Ascending aorta (tissue), 2 donors: ENCODE measurements at regions not wholly inside any gene's neighbourhood (a gene's known extent, or its start where the extent isn't known, plus 50 kb on each side); places are given as distances from the start of the nearest gene placed in this dataset.
A peak's percentile ranks its signal among the peaks of the same experiment; 100 is the strongest.
"Not testable (repeated sequence)": the region's sequence is repeated elsewhere in the genome, so short reads cannot be mapped to it uniquely, and the experiment has no call there.

Experiments
- DNase-seq, 2 donors: peaks; one replicate each; pipeline ENCODE4 v3.0.0-alpha.2; 2019; ENCODE audit warnings: low spot score in 2 of 2
- H3K27ac ChIP-seq, 2 donors: fragments of 200-600 bp; sonication (generic); one replicate each; pipeline ENCODE4 v1.5.1; 2016 to 2017; ENCODE audit warnings: mild to moderate bottlenecking in 1 of 2
- H3K27me3 ChIP-seq: fragments of 200-600 bp; sonication (generic); one replicate; pipeline ENCODE4 v1.5.1; 2017
- H3K36me3 ChIP-seq, 2 donors: fragments of 200-600 bp; sonication (generic); one replicate each; pipeline ENCODE4 v1.5.1; 2016
- H3K4me1 ChIP-seq, 2 donors: fragments of 200-600 bp; sonication (generic); one replicate each; pipeline ENCODE4 v1.5.1; 2016 to 2017; ENCODE audit warnings: mild to moderate bottlenecking in 1 of 2
- H3K4me3 ChIP-seq, 2 donors: fragments of 200-600 bp; sonication (generic); one replicate each; pipeline ENCODE4 v1.5.1; 2016 to 2017; ENCODE audit warnings: mild to moderate bottlenecking in 1 of 2
- H3K9me3 ChIP-seq, 2 donors: fragments of 200-600 bp; sonication (generic); one replicate each; pipeline ENCODE4 v1.5.1; 2016
- intact Hi-C: fragments of 100-400 bp; cut with DNase I; formaldehyde crosslinking; loops from one replicate; pipeline ENCODE4 v1.15.1; 2023
- TF ChIP-seq, protein P1 (sequence below), 3 experiments: fragments of 200-600 bp in 2 of 3; fragments of 450-650 bp in 1 of 3; sonication (generic) in 2 of 3; IDR thresholded peaks; one replicate each; pipeline ENCODE4 v1.5.1; 2016 to 2019; ENCODE audit warnings: antibody characterized with exemption in 3 of 3, mild to moderate bottlenecking in 1 of 3, moderate library complexity in 1 of 3

DNA sequence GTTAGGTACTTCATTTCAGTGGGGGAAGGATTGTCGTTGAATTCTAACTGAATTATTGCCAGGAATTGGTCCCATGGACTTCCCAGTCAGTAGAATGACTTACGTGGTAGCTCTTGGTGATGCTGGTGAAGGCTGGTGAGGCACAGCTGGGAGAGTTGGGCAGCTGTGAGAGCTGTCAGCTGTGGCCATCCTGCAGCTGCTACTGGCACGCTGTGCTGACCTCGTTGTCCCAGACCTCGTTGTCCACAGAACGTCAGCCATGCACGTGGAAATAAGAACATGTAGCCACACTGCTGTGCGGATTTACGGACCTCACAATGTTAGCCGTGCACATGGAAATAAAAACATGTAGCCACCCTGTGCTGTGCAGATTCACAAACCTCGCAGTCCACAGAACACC is 102.3 kb downstream of the NPIPB11 start:
- no peaks in the 10 kb centered on the region for H3K36me3 ChIP-seq
- H3K9me3 ChIP-seq = no peaks in the 10 kb centered on the region
- no peak overlapping the region for H3K27ac ChIP-seq
- TF ChIP-seq, protein P1, sequence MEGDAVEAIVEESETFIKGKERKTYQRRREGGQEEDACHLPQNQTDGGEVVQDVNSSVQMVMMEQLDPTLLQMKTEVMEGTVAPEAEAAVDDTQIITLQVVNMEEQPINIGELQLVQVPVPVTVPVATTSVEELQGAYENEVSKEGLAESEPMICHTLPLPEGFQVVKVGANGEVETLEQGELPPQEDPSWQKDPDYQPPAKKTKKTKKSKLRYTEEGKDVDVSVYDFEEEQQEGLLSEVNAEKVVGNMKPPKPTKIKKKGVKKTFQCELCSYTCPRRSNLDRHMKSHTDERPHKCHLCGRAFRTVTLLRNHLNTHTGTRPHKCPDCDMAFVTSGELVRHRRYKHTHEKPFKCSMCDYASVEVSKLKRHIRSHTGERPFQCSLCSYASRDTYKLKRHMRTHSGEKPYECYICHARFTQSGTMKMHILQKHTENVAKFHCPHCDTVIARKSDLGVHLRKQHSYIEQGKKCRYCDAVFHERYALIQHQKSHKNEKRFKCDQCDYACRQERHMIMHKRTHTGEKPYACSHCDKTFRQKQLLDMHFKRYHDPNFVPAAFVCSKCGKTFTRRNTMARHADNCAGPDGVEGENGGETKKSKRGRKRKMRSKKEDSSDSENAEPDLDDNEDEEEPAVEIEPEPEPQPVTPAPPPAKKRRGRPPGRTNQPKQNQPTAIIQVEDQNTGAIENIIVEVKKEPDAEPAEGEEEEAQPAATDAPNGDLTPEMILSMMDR (IDR thresholded peaks at IDR 0.05) = no peak
- peaks cover 3 to 11% of the 10 kb centered on the region in 2 donors for H3K4me1 ChIP-seq
- H3K27me3 ChIP-seq = no peaks in the 10 kb centered on the region
- H3K4me3 ChIP-seq = no peak overlapping the region
- no peak for DNase-seq
- intact Hi-C loops = no loop called here

- Histone ChIP-seq H3K4me1 (peaks cover 3 to 11% of the 10 kb centered on the region in 2 donors), H3K9me3 (no peaks in the 10 kb centered on the region), H3K27ac (no peak overlapping the region), H3K36me3 (no peaks in the 10 kb centered on the region), H3K4me3 (no peak overlapping the region), H3K27me3 (no peaks in the 10 kb centered on the region)
- intact Hi-C loops = no loop called here
- TF ChIP-seq, protein P1 (IDR thresholded peaks at IDR 0.05) = no peak
- DNase-seq = no peak
Observed at GRCh38 chr16:29303520-29303919, 103.0 kb downstream of the NPIPB11 start.

GRCh38 chr16:29302976-29303375 is 103.5 kb downstream of the NPIPB11 start:
- intact Hi-C loops = no loop called here
- DNase-seq = no peak
- H3K27ac ChIP-seq = no peak overlapping the region
- no peaks in the 10 kb centered on the region for H3K9me3 ChIP-seq
- TF ChIP-seq, protein P1 (IDR thresholded peaks at IDR 0.05) = no peak
- H3K4me1 ChIP-seq = peaks cover 3 to 11% of the 10 kb centered on the region in 2 donors
- H3K36me3 ChIP-seq = no peaks in the 10 kb centered on the region
- H3K4me3 ChIP-seq = no peak overlapping the region
- no peaks in the 10 kb centered on the region for H3K27me3 ChIP-seq

DNA sequence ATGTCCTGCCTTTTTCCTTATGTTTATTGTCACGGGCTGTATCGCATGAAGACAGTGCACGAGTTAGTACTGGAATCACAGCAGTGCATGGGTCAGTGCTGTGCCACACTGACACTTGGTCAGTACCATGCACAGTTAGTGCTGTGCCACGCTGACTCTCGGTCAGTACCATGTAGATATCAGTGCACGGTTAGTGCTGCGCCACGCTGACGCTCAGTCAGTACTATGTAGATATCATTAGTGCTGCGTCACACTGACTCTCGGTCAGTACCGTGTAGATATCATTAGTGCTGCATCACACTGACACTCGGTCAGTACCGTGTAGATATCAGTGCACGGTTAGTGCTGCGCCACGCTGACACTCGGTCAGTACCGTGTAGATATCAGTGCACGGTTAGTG is 104.1 kb downstream of the NPIPB11 start:
- H3K27ac ChIP-seq, intact Hi-C loops, H3K36me3 ChIP-seq, H3K9me3 ChIP-seq, H3K27me3 ChIP-seq, H3K4me3 ChIP-seq: not testable (repeated sequence)
- DNase-seq = peak in 1 of 2 donors; percentile 57
- H3K4me1 ChIP-seq = peaks cover 3 to 11% of the 10 kb centered on the region in 2 donors

DNA sequence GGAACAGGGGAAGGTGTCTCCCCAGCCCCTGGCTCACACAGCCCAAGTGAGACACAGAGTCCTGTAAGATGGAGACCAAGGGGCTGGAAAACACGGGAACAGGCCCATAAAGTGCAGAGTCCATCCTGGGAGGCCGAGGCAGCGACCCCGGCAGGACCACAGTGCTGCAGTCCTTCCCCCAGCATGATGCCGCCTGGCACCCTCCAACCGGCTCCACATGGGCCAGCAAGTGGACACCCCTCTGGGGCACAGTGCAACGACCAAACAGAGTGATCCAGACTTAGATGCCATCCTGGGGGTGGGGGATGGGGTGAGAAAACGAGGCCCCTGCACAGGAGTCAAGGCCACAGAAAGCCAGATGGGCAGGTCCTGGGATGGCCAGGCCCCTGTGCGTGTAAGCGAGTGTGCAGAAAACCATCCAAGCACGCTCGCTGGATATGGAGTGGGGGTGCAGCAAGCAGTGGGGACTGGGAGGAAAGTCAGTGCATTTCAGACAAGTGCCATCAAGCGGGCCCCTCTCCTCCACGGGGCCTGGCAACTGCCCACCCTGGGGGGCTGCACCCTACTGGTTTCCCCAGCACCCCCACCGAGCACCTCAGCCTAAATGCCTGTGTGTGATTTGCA is 104.7 kb downstream of the NPIPB11 start:
- H3K36me3 ChIP-seq, H3K27me3 ChIP-seq, H3K27ac ChIP-seq, H3K9me3 ChIP-seq, H3K4me3 ChIP-seq, intact Hi-C loops: not testable (repeated sequence)
- DNase-seq = peak in 1 of 2 donors; percentile 42
- peaks cover 3 to 11% of the 10 kb centered on the region in 2 donors for H3K4me1 ChIP-seq

GRCh38 chr16:29300541-29301535 is 105.7 kb downstream of the NPIPB11 start:
- H3K36me3 ChIP-seq, H3K9me3 ChIP-seq, intact Hi-C loops, H3K27me3 ChIP-seq: not testable (repeated sequence)
- Histone ChIP-seq H3K27ac (peak overlapping the region in 1 of 2 donors; percentile 61), H3K4me1 (peaks cover 3 to 11% of the 10 kb centered on the region in 2 donors), H3K4me3 (peak overlapping the region; percentile 6)
- peak in 1 of 2 donors; percentile 59 for DNase-seq

GRCh38 chr16:29300030-29300491 is 106.5 kb downstream of the NPIPB11 start:
- peak in 1 of 2 donors; percentile 77 for DNase-seq
- peak overlapping the region in 1 of 2 donors; percentile 61 for H3K27ac ChIP-seq
- peaks cover 3 to 11% of the 10 kb centered on the region in 2 donors for H3K4me1 ChIP-seq
- H3K27me3 ChIP-seq, intact Hi-C loops, H3K9me3 ChIP-seq, H3K36me3 ChIP-seq: not testable (repeated sequence)
- H3K4me3 ChIP-seq = peak overlapping the region; percentile 6

DNA sequence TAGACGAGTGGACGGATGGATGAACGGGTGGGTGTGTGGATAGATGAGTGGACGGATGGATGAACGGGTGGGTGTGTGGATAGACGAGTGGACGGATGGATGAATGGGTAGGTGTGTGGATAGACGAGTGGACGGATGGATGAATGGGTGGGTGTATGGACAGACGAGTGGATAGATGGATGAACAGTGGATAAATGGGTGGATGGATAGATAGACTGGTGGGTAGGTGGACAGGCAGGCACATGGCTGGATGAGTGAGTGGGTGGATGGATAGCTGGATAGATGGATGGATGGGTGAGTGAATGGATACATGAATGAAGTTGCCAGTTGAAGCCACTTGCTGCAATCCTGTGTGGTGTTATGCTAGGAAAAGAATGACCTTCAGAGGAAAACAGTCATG is 107.5 kb downstream of the NPIPB11 start:
- H3K36me3 ChIP-seq, H3K27ac ChIP-seq, DNase-seq, intact Hi-C loops, H3K9me3 ChIP-seq, H3K4me3 ChIP-seq, H3K27me3 ChIP-seq: not testable (repeated sequence)
- peaks cover 3 to 11% of the 10 kb centered on the region in 2 donors for H3K4me1 ChIP-seq

DNA sequence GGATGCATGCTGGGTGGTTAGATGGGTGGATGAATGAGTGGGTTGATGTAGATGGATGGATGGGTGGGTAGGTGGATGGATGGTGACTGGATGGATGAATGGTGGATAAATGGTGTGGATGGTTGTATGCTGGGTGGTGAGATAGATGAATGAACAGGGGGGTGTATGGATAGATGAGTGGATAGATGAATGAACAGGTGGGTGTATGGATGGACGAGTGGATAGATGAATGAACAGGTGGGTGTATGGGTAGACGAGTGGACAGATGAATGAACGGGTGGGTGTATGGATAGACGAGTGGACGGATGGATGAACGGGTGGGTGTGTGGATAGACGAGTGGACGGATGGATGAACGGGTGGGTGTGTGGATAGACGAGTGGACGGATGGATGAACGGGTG is 108.2 kb downstream of the NPIPB11 start:
- H3K27me3 ChIP-seq, intact Hi-C loops, H3K27ac ChIP-seq, H3K36me3 ChIP-seq, H3K4me3 ChIP-seq, H3K9me3 ChIP-seq, DNase-seq: not testable (repeated sequence)
- peaks cover 3 to 11% of the 10 kb centered on the region in 2 donors for H3K4me1 ChIP-seq

- H3K9me3 ChIP-seq, H3K27ac ChIP-seq, H3K4me3 ChIP-seq, H3K27me3 ChIP-seq, DNase-seq, H3K36me3 ChIP-seq, intact Hi-C loops: not testable (repeated sequence)
- H3K4me1 ChIP-seq = peaks cover 3 to 15% of the 10 kb centered on the region in 2 donors
Observed at GRCh38 chr16:29297809-29298177, 108.7 kb downstream of the NPIPB11 start.
